ENCODE measurements at regions not wholly inside any gene's neighbourhood (a gene's known extent, or its start where the extent isn't known, plus 50 kb on each side); places are given as distances from the start of the nearest gene placed in this dataset.
"Not testable (repeated sequence)": the region's sequence is repeated elsewhere in the genome, so short reads cannot be mapped to it uniquely, and the experiment has no call there.

GRCh38 chr3:6418485-6418884, 442.4 kb upstream of the GRM7 start:
- Mint-ChIP-seq H3K9me3 (peaks cover 9% of the 10 kb centered on the region), H3K27ac (no peak overlapping the region), H3K4me3 (no peak overlapping the region), H3K27me3 (ENCODE audit: low read depth, poor library complexity) (no peaks in the 10 kb centered on the region), H3K4me1 (no peaks in the 10 kb centered on the region), H3K36me3 (ENCODE audit: low read depth) (no peaks in the 10 kb centered on the region)
- TF ChIP-seq CTCF (IDR thresholded peaks at IDR 0.05), result no peak
- DNase-seq, result no peak

GRCh38 chr3:6421666-6422445, 439.1 kb upstream of the GRM7 start:
- Mint-ChIP-seq H3K36me3 (ENCODE audit: low read depth) (no peaks in the 10 kb centered on the region), H3K4me3 (no peak overlapping the region), H3K9me3 (peaks cover 37% of the 10 kb centered on the region), H3K4me1 (no peaks in the 10 kb centered on the region), H3K27me3 (ENCODE audit: low read depth, poor library complexity) (no peaks in the 10 kb centered on the region), H3K27ac (no peak overlapping the region)
- no peak for DNase-seq
- no peak for TF ChIP-seq CTCF (IDR thresholded peaks at IDR 0.05)

- no peak for TF ChIP-seq CTCF (IDR thresholded peaks at IDR 0.05)
- DNase-seq, result no peak
- Mint-ChIP-seq H3K4me3 (no peak overlapping the region), H3K9me3 (peaks cover 41% of the 10 kb centered on the region), H3K36me3 (ENCODE audit: low read depth) (no peaks in the 10 kb centered on the region), H3K27ac (no peak overlapping the region), H3K27me3 (ENCODE audit: low read depth, poor library complexity) (no peaks in the 10 kb centered on the region), H3K4me1 (no peaks in the 10 kb centered on the region)
Observed at GRCh38 chr3:6425289-6425820, 435.6 kb upstream of the GRM7 start.

- not testable (repeated sequence) for H3K27me3 Mint-ChIP-seq (ENCODE audit: low read depth, poor library complexity); H3K4me3 Mint-ChIP-seq; H3K27ac Mint-ChIP-seq; H3K36me3 Mint-ChIP-seq (ENCODE audit: low read depth); DNase-seq; H3K4me1 Mint-ChIP-seq
- H3K9me3 Mint-ChIP-seq, result peaks cover 34% of the 10 kb centered on the region
Observed at GRCh38 chr3:6428276-6428675, 432.6 kb upstream of the GRM7 start.

- H3K4me1 Mint-ChIP-seq, result no peaks in the 10 kb centered on the region
- H3K36me3 Mint-ChIP-seq (ENCODE audit: low read depth), result no peaks in the 10 kb centered on the region
- no peak overlapping the region for H3K27ac Mint-ChIP-seq
- DNase-seq, result no peak
- H3K27me3 Mint-ChIP-seq (ENCODE audit: low read depth, poor library complexity), result no peaks in the 10 kb centered on the region
- H3K4me3 Mint-ChIP-seq, result no peak overlapping the region
- no peaks in the 10 kb centered on the region for H3K9me3 Mint-ChIP-seq
- TF ChIP-seq CTCF (IDR thresholded peaks at IDR 0.05), result no peak
Observed at GRCh38 chr3:6435951-6436350, 425.0 kb upstream of the GRM7 start.

GRCh38 chr3:6437631-6438030, 423.3 kb upstream of the GRM7 start:
- Mint-ChIP-seq H3K27me3 (ENCODE audit: low read depth, poor library complexity) (no peaks in the 10 kb centered on the region), H3K9me3 (no peaks in the 10 kb centered on the region), H3K27ac (no peak overlapping the region), H3K36me3 (ENCODE audit: low read depth) (no peaks in the 10 kb centered on the region), H3K4me1 (no peaks in the 10 kb centered on the region), H3K4me3 (no peak overlapping the region)
- no peak for DNase-seq
- no peak for TF ChIP-seq CTCF (IDR thresholded peaks at IDR 0.05)

Measured in nephron progenitor cell (in vitro differentiated cells).